CD4-positive, alpha-beta T cell (primary cell): ENCODE measurements at regions not wholly inside any gene's neighbourhood (a gene's known extent, or its start where the extent isn't known, plus 50 kb on each side); places are given as distances from the start of the nearest gene placed in this dataset.

Experiments
- ATAC-seq: fragments of 200-7000 bp; cut with Tn5 transposase; one replicate; pipeline ENCODE4 v1.10.0; 2022; ENCODE audit warnings: mild to moderate bottlenecking; ENCODE audit not compliant: poor library complexity
- CTCF ChIA-PET: fragments of 350-600 bp; sonication (Branson Sonifier 250); formaldehyde crosslinking; loops from one replicate; lab custom pipeline; 2021; ENCODE audit warnings: antibody characterized with exemption, inconsistent platforms; lab: Charles Lee
- POLR2A ChIA-PET: fragments of 350-600 bp; sonication (Branson Sonifier 250); formaldehyde crosslinking; loops from one replicate; lab custom pipeline; 2021; ENCODE audit warnings: antibody characterized with exemption, inconsistent platforms; lab: Charles Lee
- DNase-seq, 14 experiments: peaks; one replicate each; pipeline ENCODE4 v3.0.0-alpha.2; 2013 to 2020; ENCODE audit warnings: mixed read lengths in 2 of 14
- H3K27ac ChIP-seq, 2 donors: one replicate each; pipeline versions ENCODE4 v1.5.1 to v1.7.0; 2013; ENCODE audit warnings: low read length in 2 of 2, low read depth in 1 of 2, mild to moderate bottlenecking in 1 of 2
- H3K27me3 ChIP-seq, 2 experiments: 1 replicate in 1 of 2; 2 replicates in 1 of 2; pipeline versions ENCODE4 v1.6.1 to v1.7.0; 2013; ENCODE audit warnings: low read length in 2 of 2, control low read depth in 1 of 2, mild to moderate bottlenecking in 1 of 2, moderate library complexity in 1 of 2; ENCODE audit not compliant: insufficient read depth in 2 of 2, control insufficient read depth in 1 of 2
- H3K36me3 ChIP-seq: one replicate; pipeline ENCODE4 v1.6.1; 2013; ENCODE audit warnings: low read length, control low read depth; ENCODE audit not compliant: insufficient read depth
- H3K4me1 ChIP-seq: one replicate; pipeline ENCODE4 v1.6.1; 2013; ENCODE audit warnings: low read length, control low read depth; ENCODE audit not compliant: insufficient read depth
- H3K4me3 ChIP-seq: one replicate; pipeline ENCODE4 v1.5.1; 2013; ENCODE audit warnings: mild to moderate bottlenecking, low read length, moderate library complexity
- H3K9me3 ChIP-seq, 2 experiments: 1 replicate in 1 of 2; 2 replicates in 1 of 2; pipeline versions ENCODE4 v1.6.1 to v1.7.0; 2013; ENCODE audit warnings: low read length in 2 of 2, mild to moderate bottlenecking in 2 of 2, control low read depth in 1 of 2, moderate library complexity in 1 of 2; ENCODE audit not compliant: control insufficient read depth in 1 of 2, insufficient read depth in 1 of 2
- H3K27ac Mint-ChIP-seq: one replicate; pipeline ENCODE4 v1.8.0; 2020; ENCODE audit warnings: mixed read lengths
- H3K27me3 Mint-ChIP-seq: one replicate; pipeline ENCODE4 v1.8.0; 2021; ENCODE audit warnings: mixed read lengths
- H3K36me3 Mint-ChIP-seq: one replicate; pipeline ENCODE4 v1.8.0; 2021; ENCODE audit warnings: low read depth, mixed read lengths
- H3K4me1 Mint-ChIP-seq: one replicate; pipeline ENCODE4 v1.8.0; 2021; ENCODE audit warnings: low read depth, mixed read lengths
- H3K4me3 Mint-ChIP-seq: one replicate; pipeline ENCODE4 v1.8.0; 2020; ENCODE audit warnings: mild to moderate bottlenecking, mixed read lengths
- H3K9me3 Mint-ChIP-seq: one replicate; pipeline ENCODE4 v1.8.0; 2020; ENCODE audit warnings: mixed read lengths
- CTCF ChIP-seq: fragments of 200-600 bp; IDR thresholded peaks from one replicate; pipeline ENCODE4 v1.8.0; 2022; ENCODE audit warnings: antibody characterized with exemption, mild to moderate bottlenecking
- intact Hi-C, 2 experiments: fragments of 100-400 bp; cut with DNase I in 1 of 2; cut with micrococcal nuclease in 1 of 2; formaldehyde crosslinking; loops; one replicate each; pipeline versions ENCODE4 v1.15.1 to v1.9.0; 2023 to 2025; cut with DNase I, micrococcal nuclease

- Histone ChIP-seq H3K4me1 (no peaks in the 10 kb centered on the region), H3K27me3 (no peaks in the 10 kb centered on the region), H3K9me3 (peaks cover 0 to 8% of the 10 kb centered on the region in 2 experiments), H3K36me3 (no peaks in the 10 kb centered on the region), H3K27ac (no peak overlapping the region), H3K4me3 (no peak overlapping the region)
- DNase-seq (no peak), ATAC-seq (no peak)
- ChIA-PET CTCF (no interaction called here), POLR2A (no interaction called here)
- H3K9me3 Mint-ChIP-seq: peaks cover 4% of the 10 kb centered on the region
- no peaks in the 10 kb centered on the region for H3K36me3 Mint-ChIP-seq
- H3K27me3 Mint-ChIP-seq: peaks cover 18% of the 10 kb centered on the region
- intact Hi-C loops: no loop called here
- TF ChIP-seq CTCF: no peak
- no peaks in the 10 kb centered on the region for H3K4me1 Mint-ChIP-seq
- H3K4me3 Mint-ChIP-seq: no peak overlapping the region
- no peak overlapping the region for H3K27ac Mint-ChIP-seq
Measured at GRCh38 chr9:87108661-87109060, 161.4 kb upstream of the GAS1 start.

- Mint-ChIP-seq H3K4me1 (no peaks in the 10 kb centered on the region), H3K4me3 (no peak overlapping the region), H3K27ac (no peak overlapping the region), H3K27me3 (peaks cover 18% of the 10 kb centered on the region), H3K36me3 (no peaks in the 10 kb centered on the region), H3K9me3 (peaks cover 4% of the 10 kb centered on the region)
- ATAC-seq (no peak), DNase-seq (no peak)
- Histone ChIP-seq H3K27ac (no peak overlapping the region), H3K4me1 (no peaks in the 10 kb centered on the region), H3K9me3 (peaks cover 0 to 8% of the 10 kb centered on the region in 2 experiments), H3K4me3 (no peak overlapping the region), H3K27me3 (no peaks in the 10 kb centered on the region), H3K36me3 (no peaks in the 10 kb centered on the region)
- intact Hi-C loops: no loop called here
- ChIA-PET POLR2A (no interaction called here), CTCF (no interaction called here)
- no peak for TF ChIP-seq CTCF
Measured at GRCh38 chr9:87109231-87109631, 161.9 kb upstream of the GAS1 start.

- no peak overlapping the region for H3K27ac ChIP-seq
- H3K27ac Mint-ChIP-seq: no peak overlapping the region
- POLR2A ChIA-PET: no interaction called here
- H3K4me1 ChIP-seq: no peaks in the 10 kb centered on the region
- no peak overlapping the region for H3K4me3 ChIP-seq
- CTCF ChIA-PET: no interaction called here
- peaks cover 17% of the 10 kb centered on the region for H3K27me3 Mint-ChIP-seq
- no peak for DNase-seq
- no peaks in the 10 kb centered on the region for H3K36me3 Mint-ChIP-seq
- H3K4me3 Mint-ChIP-seq: no peak overlapping the region
- no peak for ATAC-seq
- H3K9me3 Mint-ChIP-seq: peaks cover 4% of the 10 kb centered on the region
- intact Hi-C loops: loop anchor here in 1 of 2 experiments (10.0 kb wide), 1 partner anchor 215 kb away; no protein-coding TSS in a partner anchor
- peaks cover 0 to 8% of the 10 kb centered on the region in 2 experiments for H3K9me3 ChIP-seq
- no peaks in the 10 kb centered on the region for H3K4me1 Mint-ChIP-seq
- H3K27me3 ChIP-seq: no peaks in the 10 kb centered on the region
- H3K36me3 ChIP-seq: no peaks in the 10 kb centered on the region
- TF ChIP-seq CTCF: no peak
Measured at GRCh38 chr9:87109851-87110250, 162.5 kb upstream of the GAS1 start.
